Tibial artery (tissue), 4 donors: ENCODE measurements at regions not wholly inside any gene's neighbourhood (a gene's known extent, or its start where the extent isn't known, plus 50 kb on each side); places are given as distances from the start of the nearest gene placed in this dataset.

Experiments used
- DNase-seq, 2 donors: peaks; one replicate each; pipeline ENCODE4 v3.0.0-alpha.2; 2019
- H3K27ac ChIP-seq, 2 donors: fragments of 200-600 bp; sonication (generic) in 1 of 2; 1 replicate in 1 of 2; 2 replicates in 1 of 2; pipeline ENCODE4 v1.5.1; 2018 to 2019; ENCODE audit warnings: mild to moderate bottlenecking in 1 of 2
- H3K27me3 ChIP-seq, 2 donors: fragments of 200-600 bp; sonication (generic) in 1 of 2; one replicate each; pipeline versions ENCODE4 v1.5.1 to v1.6.0; 2016 to 2019
- H3K36me3 ChIP-seq, 3 donors: fragments of 200-600 bp; sonication (generic) in 2 of 3; one replicate each; pipeline ENCODE4 v1.5.1; 2016 to 2019; ENCODE audit warnings: mild to moderate bottlenecking in 2 of 3
- H3K4me1 ChIP-seq, 4 donors: fragments of 200-600 bp; sonication (generic) in 2 of 4; 1 replicate in 3 of 4; 2 replicates in 1 of 4; pipeline ENCODE4 v1.5.1; 2016 to 2019
- H3K4me3 ChIP-seq, 2 donors: fragments of 200-600 bp; sonication (generic) in 1 of 2; 1 replicate in 1 of 2; 2 replicates in 1 of 2; pipeline ENCODE4 v1.5.1; 2018 to 2019; ENCODE audit warnings: mild to moderate bottlenecking in 2 of 2
- H3K9me3 ChIP-seq, 3 donors: fragments of 200-600 bp; sonication (generic) in 1 of 3; one replicate each; pipeline ENCODE4 v1.5.1; 2016 to 2019
- intact Hi-C: fragments of 100-400 bp; cut with DNase I; formaldehyde crosslinking; loops from one replicate; pipeline ENCODE4 v1.15.0; 2023; ENCODE audit warnings: low total_unique reads
- TF ChIP-seq, protein P1 (sequence below), 2 experiments: fragments of 200-600 bp in 1 of 2; fragments of 450-650 bp in 1 of 2; IDR thresholded peaks; one replicate each; pipeline ENCODE4 v1.5.1; 2017 to 2019; ENCODE audit warnings: antibody characterized with exemption in 2 of 2, mild to moderate bottlenecking in 1 of 2, moderate library complexity in 1 of 2

DNA sequence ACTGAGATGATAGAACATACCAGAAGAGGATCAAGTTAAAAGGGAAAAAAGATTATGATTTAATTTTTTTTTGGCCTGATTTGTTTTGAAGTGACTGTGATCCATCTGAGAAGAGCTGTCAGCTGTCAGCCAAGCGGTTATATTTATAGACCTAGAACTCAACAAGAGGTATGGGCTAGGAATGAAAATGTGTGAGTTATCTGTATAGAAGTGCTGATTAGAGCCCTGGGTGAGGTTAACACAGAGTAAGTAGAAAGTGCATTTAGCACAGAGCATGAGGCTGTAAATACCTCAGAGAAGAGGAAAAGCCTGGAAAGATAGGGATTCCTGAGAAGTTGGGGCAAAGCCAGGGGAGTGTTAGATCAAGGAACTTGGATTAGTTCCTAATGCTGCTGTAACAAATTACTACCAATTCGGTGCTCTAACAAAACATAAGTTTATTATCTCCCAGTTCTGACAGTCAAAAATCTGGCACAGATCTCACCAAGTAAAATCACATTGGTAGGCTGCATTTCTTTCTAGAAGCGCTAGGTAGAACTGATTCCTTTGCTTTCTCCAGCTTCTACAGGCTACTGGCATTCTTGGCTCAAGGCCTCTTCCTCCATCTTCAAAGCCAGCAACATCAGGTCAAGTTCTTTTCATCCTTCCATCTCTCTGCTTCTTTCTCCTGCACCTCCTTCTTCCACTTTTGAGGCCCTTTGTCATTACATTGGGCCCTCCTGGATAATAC lies 197.4 kb upstream of the SPHKAP start:
- no peak overlapping the region for H3K27ac ChIP-seq
- H3K9me3 ChIP-seq: no peaks in the 10 kb centered on the region
- peaks cover 0 to 7% (median 2%) of the 10 kb centered on the region in 4 donors for H3K4me1 ChIP-seq
- H3K27me3 ChIP-seq: no peaks in the 10 kb centered on the region
- H3K36me3 ChIP-seq: no peaks in the 10 kb centered on the region
- no peak for DNase-seq
- TF ChIP-seq, protein P1, sequence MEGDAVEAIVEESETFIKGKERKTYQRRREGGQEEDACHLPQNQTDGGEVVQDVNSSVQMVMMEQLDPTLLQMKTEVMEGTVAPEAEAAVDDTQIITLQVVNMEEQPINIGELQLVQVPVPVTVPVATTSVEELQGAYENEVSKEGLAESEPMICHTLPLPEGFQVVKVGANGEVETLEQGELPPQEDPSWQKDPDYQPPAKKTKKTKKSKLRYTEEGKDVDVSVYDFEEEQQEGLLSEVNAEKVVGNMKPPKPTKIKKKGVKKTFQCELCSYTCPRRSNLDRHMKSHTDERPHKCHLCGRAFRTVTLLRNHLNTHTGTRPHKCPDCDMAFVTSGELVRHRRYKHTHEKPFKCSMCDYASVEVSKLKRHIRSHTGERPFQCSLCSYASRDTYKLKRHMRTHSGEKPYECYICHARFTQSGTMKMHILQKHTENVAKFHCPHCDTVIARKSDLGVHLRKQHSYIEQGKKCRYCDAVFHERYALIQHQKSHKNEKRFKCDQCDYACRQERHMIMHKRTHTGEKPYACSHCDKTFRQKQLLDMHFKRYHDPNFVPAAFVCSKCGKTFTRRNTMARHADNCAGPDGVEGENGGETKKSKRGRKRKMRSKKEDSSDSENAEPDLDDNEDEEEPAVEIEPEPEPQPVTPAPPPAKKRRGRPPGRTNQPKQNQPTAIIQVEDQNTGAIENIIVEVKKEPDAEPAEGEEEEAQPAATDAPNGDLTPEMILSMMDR (IDR thresholded peaks at IDR 0.05): no peak
- intact Hi-C loops: no loop called here
- H3K4me3 ChIP-seq: no peak overlapping the region

DNA sequence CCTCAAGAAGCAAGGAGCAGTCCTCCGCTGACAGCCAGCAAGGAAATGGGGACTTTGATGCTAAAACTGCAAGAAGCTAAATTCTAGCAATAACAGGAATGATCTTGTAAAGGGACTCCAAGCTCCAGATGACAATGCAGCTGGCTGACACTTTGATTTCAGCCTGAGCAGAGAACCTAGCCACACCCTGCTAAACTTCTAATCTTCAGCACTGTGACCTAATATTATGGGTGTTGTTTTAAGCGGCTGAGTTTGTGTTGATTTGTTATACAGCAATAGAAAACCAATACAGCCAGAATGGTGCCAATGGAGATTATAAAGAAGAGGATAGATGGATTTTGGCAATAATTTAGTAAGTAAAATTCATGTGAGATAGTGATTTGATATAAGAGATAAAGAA lies 196.7 kb upstream of the SPHKAP start:
- DNase-seq: no peak
- no peak overlapping the region for H3K4me3 ChIP-seq

DNA sequence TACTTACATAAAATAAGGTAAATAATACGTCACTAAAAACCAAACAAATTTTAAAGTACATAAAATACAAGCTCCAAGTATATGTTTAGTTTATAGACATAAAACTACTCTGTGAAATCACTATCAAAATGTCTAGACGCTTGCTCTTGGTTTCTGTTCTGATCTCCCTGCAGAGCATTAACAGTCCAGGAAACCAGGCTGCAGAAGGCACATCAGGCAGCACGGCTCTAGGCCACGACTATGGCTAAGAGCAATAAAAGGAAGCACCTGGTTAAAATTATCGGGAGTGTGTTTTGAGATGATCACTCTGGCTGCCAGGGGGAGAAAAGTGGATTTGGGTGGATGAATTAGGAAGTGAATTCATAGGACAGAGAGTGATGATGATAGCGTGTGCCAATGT lies 196.0 kb upstream of the SPHKAP start:
- TF ChIP-seq, protein P1 (IDR thresholded peaks at IDR 0.05): no peak
- no peak overlapping the region for H3K4me3 ChIP-seq
- H3K9me3 ChIP-seq: no peaks in the 10 kb centered on the region
- intact Hi-C loops: no loop called here
- no peaks in the 10 kb centered on the region for H3K27me3 ChIP-seq
- no peak for DNase-seq
- H3K4me1 ChIP-seq: peaks cover 0 to 7% (median 3%) of the 10 kb centered on the region in 4 donors
- H3K36me3 ChIP-seq: no peaks in the 10 kb centered on the region
- H3K27ac ChIP-seq: no peak overlapping the region

More for the DNA sequence above, 196.7 kb upstream of the SPHKAP start:
- Histone ChIP-seq H3K9me3 (no peaks in the 10 kb centered on the region), H3K4me1 (peaks cover 0 to 7% (median 3%) of the 10 kb centered on the region in 4 donors), H3K27me3 (no peaks in the 10 kb centered on the region), H3K27ac (no peak overlapping the region), H3K36me3 (no peaks in the 10 kb centered on the region)
- TF ChIP-seq, protein P1 (IDR thresholded peaks at IDR 0.05): no peak
- intact Hi-C loops: no loop called here

DNA sequence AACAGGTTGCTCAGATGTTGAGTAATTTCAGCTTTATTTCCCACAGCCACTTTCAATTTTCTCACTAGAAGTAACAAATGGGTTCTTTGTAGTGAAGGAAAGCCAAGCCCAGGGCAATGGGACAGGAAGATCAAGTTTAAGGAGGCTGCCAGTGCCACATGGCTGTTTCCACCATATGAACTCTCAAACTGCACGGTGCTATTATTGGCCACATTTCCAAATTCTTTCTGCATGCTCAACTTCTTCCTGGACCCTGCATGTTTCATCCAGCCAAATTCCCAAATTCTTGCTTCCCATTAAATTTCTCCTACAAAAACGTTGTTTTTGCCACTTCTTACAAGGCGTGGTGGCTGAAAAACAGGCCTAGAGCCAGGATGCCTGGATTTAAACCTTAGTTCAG lies 193.3 kb upstream of the SPHKAP start:
- TF ChIP-seq, protein P1 (IDR thresholded peaks at IDR 0.05): no peak
- Histone ChIP-seq H3K27me3 (no peaks in the 10 kb centered on the region), H3K9me3 (no peaks in the 10 kb centered on the region), H3K4me1 (peaks cover 0 to 7% (median 3%) of the 10 kb centered on the region in 4 donors), H3K36me3 (no peaks in the 10 kb centered on the region), H3K4me3 (no peak overlapping the region), H3K27ac (no peak overlapping the region)
- intact Hi-C loops: no loop called here
- no peak for DNase-seq

- H3K4me1 ChIP-seq: peaks cover 0 to 7% (median 3%) of the 10 kb centered on the region in 4 donors
- no peaks in the 10 kb centered on the region for H3K27me3 ChIP-seq
- H3K27ac ChIP-seq: no peak overlapping the region
- TF ChIP-seq, protein P1 (IDR thresholded peaks at IDR 0.05): no peak
- H3K36me3 ChIP-seq: no peaks in the 10 kb centered on the region
- H3K9me3 ChIP-seq: no peaks in the 10 kb centered on the region
- intact Hi-C loops: no loop called here
- DNase-seq: no peak
- no peak overlapping the region for H3K4me3 ChIP-seq
Measured at GRCh38 chr2:228373191-228373590, 191.7 kb upstream of the SPHKAP start.
